ENCODE measurements at regions not wholly inside any gene's neighbourhood (a gene's known extent, or its start where the extent isn't known, plus 50 kb on each side); places are given as distances from the start of the nearest gene placed in this dataset.

DNA sequence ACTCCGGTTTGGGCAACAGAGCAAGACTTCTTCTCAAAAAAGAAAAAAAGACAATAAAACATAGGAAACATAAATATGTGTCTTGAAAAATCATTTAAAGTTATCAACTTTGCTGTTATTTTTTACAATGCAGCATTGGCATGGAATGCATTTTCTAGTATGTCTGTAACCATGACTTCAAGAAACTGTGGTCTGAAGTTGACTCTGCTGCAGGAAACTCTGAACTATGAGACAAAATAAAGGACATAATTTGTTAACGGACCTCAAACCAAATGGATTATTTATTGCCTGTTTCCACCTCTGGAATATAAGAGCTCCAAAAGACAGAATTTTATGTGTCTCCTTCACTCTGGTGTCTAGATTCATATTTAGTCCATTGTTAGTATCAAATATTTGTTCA lies 79.1 kb downstream of the TRIB2 start:
- DNase-seq (ENCODE audit: low read depth in 1 of 2, low spot score in 1 of 2), result no peak

DNA sequence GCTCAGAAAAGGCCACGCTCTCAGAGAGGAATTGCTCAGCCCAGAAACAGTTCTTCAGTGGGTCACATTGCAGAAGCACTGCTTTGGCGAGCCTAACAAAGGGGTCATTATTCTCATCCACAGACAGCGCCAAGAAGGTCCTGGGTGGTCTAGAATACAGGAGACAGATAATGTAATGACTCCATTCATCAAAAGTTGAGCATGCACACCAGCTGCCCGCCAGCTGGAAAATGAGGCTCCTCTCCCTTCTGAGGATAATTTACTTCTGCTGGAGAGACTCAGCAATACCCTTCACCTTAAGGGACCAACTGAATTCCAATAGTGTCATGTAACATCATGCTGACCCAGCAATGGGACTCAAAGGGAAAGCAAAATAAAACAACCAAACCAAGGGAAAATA lies 79.9 kb downstream of the TRIB2 start:
- DNase-seq (ENCODE audit: low read depth in 1 of 2, low spot score in 1 of 2), result no peak

DNA sequence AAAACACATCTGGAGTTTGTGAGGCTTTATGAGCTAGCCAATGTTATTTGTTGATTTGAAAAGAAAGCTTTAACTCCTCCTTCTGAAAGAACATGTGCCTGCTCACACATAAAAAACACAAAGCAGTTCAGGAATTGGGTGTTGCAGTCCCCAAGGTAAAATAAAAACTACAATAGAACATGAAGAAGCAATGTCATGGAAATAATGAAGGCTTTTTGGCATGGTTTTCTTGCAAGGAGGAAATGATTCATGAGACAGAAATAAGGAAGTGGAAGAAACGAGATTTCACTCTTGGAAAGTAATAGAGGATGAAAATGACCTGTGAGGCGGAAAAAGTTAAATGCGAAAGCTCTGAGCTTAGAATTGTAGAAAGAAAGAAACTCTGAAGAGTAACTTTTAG lies 81.1 kb downstream of the TRIB2 start:
- DNase-seq (ENCODE audit: low read depth in 1 of 2, low spot score in 1 of 2), result no peak

DNA sequence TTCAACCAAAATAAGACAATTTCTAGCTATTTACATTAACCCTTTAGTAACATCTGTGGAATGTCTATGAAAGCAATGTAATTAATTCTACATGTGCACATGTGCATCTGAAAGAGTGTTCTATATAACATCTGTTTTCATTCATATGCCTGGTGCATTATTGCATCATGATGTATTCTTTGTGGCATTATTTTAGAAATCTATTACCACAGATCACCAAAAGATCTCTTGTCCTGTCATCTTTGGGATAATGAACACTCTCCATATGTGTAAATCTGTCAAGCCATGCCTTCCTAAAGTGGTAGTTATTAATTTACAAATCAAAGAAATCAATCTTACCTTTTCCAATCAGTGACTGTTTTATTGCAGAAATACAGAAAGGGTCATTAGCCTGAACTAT lies 86.9 kb downstream of the TRIB2 start:
- no peak for DNase-seq (ENCODE audit: low read depth in 1 of 2, low spot score in 1 of 2)

DNA sequence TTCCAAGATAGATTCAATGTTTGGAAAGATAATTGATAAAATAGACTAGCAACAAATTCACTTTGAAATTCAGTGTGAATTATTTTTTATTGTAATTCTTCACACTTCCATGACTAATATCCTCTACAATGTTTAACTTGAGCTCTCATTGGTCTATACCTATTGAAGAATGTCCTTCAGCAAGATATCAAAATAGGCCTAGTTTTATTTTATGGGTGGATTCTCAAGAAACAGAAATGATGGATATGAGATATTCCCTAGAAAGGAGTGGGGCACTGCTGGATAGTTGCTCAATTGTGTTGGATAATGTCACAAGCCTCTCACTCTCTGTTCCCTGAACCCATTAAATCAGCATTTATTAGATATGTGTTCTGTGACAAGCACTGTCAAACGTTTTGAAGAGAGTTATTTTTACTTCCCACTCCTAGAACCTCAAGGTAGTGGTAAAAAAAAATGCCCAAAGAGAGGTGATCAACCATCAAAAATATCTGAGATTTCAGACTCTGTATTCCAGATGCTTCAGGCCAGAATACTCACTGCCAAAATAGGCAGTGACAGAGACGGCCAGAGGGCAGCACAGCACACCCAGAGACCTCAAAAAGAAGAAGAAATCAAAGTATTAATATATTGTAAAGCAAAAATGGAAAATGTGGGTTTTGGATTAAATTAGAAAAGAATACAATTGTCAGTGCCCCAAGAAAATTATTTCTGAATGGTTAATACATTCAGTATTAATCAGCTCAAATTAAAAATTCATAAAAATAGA lies 87.5 kb downstream of the TRIB2 start:
- no peak for DNase-seq (ENCODE audit: low read depth in 1 of 2, low spot score in 1 of 2)

DNA sequence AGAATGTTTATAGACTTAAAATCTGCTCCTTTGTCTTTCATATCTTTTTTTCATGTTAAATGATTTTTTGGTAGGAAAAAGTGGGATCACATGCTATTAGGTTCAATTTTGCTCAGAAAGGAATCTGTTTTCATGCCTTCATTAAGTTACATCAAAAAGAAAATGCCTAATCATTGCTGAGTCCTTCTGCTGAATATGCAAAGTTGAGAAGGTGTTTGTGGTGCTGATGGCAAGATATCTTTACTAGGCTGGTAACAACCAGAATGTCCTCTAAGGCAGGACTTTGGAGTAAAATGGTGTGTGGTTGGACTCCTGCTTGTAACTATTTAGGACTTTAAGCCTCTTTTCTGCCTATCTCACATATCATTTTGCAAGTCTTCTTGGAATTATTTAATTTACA lies 88.3 kb downstream of the TRIB2 start:
- no peak for DNase-seq (ENCODE audit: low read depth in 1 of 2, low spot score in 1 of 2)

DNA sequence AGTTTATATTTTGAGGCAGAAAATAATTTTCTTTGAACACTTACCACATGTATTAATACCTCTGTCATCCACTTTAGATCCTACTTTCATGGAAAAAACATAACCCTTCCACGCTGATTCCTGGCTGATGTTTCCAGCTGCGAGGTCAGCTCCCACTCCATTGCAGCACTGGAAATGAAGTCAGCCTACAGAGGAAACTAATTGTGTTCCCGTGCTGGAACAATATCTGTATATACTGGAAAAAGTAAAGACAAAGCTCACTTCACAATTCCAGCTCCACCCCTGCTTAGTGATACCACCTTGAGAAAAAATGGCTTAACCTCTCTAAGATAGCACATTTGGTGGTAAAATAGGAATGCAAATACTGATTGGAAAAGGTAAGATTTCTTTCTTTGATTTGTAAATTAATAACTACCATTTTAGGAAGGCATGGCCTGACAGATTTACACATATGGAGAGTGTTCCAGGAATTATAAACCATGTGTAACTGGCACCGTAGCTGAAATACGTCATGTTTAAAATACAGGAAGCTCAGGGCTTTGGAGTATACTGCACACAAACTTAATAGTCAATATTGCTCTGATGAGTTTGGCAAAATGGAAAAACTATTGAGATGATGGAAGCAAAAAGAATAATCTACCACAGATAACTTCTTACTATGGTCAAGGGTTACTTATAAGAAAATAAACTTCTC lies 90.0 kb downstream of the TRIB2 start:
- DNase-seq (ENCODE audit: low read depth in 1 of 2, low spot score in 1 of 2), result no peak

DNA sequence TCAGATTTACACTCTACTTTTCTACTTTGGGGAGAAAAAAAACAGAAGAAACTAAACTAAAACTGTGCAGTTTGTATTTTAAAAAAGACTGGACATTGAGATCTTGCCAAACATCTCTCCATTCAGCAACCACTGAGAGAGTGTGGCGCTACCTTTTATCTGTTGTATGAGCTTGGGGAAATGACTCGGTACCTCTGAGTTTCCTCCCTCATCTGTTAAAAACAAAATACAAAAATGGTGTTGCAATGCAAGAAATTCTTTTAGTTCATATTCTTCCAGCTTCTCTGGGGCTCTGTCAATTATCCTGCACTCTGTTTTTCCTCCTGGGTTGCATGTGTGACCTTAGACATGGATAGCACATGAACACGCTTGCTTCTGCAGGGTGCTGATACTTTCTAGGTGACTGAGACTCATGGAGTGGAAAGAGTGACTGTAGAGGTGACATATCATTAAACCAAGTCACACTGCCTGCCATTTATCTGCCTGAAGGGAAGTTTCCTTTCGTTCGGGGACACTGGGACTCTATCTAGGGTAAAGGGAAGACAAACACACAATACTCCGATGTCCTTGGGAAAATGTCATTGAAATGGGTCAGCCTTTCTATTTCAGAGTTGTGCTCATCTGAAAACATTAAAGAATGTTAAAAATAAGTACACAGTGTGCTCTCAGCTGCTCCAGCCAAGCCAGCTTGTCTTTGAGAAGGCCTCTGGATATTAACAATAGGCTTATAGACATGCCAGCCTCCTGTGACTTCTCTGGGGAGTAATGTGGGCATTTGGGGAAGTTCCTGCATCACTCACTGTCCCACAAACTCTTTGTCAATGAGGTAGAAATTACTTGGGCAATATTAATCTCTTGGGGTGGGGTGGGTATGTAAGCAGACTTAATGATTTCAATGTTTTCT lies 91.4 kb downstream of the TRIB2 start:
- DNase-seq (ENCODE audit: low read depth in 1 of 2, low spot score in 1 of 2), result no peak

DNA sequence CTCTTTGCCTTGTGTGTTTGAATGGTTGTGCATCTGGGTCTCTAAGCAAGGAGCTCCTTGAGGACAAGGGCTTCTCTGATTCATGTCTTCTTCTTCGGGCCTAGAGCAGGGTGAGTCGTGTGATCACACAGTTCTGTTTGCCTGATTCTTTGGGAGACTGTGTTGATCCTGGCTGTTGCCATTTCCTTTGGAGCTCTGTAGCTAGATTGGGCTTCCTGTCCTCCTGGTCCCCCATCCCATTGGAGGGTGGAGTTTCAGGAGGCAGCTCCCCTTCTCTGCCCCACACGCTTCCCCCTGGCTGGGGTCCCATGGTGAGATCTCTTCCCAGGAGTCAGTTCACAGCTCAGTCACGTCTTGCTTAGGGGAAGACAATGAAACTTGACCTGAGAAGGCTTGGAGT lies 92.8 kb downstream of the TRIB2 start:
- no peak for DNase-seq (ENCODE audit: low read depth in 1 of 2, low spot score in 1 of 2)

DNA sequence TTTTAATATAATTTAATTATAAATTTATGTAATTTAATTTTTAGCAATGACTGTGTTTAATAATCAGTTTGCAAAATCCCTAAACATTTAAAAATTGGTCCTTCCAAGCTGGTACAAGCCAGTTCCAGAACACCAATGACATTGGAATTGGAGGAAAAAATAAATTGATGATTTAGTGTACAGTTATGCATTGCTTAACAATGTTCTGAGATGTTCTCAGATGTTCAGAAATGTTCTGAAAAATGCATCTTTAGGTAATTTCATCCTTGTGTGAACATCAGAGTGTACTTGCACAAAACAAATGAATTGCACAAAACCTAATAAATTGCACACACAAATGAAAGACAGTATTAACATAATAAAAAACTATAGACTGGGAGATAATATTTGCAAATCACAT lies 95.2 kb downstream of the TRIB2 start:
- no peak for DNase-seq (ENCODE audit: low read depth in 1 of 2, low spot score in 1 of 2)

DNA sequence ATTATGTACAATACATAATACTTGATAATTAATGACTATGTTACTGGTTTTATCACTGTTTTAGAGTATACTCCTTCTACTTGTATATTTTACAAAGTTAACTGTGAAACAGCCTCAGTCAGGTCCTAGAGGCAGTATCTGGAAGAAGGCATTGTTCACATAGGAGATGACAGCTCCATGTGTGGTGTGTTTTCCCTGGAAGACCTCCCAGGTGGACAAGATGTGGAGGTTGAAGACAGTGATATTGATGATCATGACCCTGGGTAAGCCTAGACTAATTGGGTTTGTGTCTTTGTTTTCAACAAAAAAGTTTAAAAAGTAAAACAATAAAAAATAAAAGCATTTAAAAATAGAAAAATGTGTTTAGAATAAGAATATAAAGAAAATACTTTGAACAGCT lies 96.4 kb downstream of the TRIB2 start:
- DNase-seq (ENCODE audit: low read depth in 1 of 2, low spot score in 1 of 2), result no peak

DNA sequence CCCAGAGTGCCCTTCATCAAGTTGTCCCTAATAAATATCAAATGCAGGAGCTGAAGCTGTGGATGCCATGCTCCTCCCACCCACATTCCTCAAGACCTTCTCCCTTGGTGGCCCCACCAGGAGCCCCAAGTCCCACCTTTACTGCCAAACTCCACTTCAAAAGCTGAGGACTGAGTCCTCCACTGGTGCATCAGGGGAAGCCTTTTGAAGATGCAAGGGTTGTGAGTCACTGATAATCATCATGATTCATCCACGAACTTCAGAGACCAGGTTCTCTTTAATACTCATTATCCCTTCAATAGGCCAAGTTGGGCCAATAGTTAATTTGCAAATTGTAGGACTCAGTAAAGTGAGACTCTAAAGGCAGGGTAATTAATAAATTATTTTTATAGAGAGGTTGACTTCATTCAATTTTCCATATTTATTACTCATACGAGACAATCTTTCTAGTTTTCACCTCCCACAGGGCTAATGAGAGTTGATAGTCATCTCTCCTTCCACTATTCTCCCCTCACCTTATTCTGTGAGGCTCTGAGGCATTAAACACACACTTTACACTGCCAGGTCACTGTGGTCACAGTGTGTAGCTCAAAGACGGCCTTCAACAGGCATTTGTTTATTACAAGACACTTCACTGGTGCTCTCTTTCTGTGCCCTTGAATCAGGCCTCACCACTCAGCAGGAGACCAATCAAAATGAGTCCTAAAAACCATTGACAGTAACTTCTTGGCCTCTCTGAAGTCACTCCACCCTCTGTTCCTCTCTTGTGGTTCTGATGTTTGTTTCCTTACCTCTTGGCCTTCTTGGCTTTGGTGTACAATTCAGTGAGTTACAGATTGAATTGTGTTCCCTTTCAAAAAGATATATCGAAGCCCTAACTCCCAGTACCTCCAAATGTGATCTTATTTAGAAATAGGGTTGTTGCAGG lies 99.9 kb downstream of the TRIB2 start:
- DNase-seq (ENCODE audit: low read depth in 1 of 2, low spot score in 1 of 2), result peak in 1 of 2 donors; percentile 10

DNA sequence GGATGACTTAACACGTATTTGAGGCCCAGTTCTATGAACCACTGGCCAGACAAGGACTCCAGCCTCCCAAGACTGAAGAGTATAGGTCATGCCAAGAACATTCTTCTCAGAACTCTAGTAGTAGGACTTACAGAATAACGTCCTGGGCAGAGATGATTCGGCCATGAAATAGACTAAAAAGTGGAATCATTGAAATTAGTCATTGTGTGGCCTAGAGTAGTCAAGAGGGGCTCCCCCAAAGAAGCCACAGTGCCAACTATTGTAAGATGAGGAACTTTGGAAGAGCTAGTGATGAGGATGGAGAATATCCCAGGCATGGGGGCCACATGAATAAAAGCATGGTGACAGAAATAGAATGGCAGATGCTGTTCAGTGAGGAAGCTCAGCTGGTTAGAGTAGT lies 101.1 kb downstream of the TRIB2 start:
- DNase-seq (ENCODE audit: low read depth in 1 of 2, low spot score in 1 of 2), result no peak

DNA sequence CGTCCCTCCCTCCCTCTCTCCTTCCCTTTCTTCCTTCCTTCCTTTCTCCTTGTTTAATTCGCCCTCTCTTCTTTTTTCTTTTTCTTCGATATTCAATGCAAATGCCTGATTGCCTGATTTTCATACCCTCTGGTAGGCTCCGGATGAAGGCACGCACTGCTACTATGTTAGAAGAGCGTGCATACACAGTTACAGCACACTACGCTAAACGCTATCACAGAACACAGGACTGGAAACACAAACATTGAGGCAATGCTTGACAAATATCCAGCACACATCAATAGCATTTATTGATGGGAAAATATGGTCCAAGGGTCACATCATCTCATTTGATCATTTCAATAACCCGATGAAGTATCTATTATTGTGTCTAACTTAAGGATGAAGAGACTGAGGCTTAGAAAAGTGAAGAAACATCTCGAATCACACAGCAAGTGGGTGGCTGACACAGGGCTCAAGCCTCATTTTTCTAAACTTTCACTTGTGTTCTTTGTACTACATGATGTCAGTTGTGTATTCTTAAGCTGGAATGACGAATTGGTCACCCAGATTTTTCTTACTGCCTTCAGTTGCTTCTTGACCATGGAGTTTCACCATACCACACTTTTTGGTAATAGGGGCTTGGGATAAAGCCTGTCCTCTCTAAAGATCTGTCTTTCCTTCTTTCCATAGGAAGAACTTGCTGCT lies 101.8 kb downstream of the TRIB2 start:
- no peak for DNase-seq (ENCODE audit: low read depth in 1 of 2, low spot score in 1 of 2)

DNA sequence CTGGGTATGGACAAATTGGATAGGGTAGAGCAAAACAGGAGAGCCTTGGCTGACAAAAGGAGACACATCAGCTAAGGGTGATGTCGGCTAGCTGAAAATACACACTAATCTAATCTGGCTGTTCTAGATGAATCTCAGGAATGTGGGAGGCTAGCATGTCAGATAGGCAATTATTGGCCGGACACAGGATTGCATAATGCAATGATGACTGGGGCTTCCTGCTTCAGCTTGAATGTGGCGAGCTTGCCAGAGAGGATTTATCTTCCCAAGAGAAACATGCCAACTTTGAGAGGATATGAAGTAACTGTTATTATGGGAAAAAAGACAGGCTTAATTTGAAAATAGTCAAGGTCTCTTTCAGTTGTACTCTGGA lies 102.4 kb downstream of the TRIB2 start:
- DNase-seq (ENCODE audit: low read depth in 1 of 2, low spot score in 1 of 2), result no peak

DNA sequence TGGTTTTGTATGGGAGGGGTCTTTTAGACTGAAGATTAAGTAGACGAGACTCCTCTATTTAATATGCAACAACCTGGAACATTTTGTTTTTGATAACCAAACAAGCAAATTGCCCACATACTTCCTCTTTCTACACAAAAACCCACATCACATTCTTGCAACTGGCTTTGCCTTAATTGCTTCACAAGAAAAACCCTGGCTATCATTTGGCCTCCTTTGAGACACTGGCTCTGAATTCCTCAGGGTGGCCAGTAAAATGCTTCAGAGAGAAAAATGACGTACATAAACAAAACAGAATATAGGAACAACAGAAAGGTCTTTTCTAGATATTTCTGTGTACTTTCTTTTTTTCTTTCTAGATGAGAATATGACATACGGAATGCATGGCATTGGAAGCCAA lies 103.0 kb downstream of the TRIB2 start:
- DNase-seq (ENCODE audit: low read depth in 1 of 2, low spot score in 1 of 2), result no peak

DNA sequence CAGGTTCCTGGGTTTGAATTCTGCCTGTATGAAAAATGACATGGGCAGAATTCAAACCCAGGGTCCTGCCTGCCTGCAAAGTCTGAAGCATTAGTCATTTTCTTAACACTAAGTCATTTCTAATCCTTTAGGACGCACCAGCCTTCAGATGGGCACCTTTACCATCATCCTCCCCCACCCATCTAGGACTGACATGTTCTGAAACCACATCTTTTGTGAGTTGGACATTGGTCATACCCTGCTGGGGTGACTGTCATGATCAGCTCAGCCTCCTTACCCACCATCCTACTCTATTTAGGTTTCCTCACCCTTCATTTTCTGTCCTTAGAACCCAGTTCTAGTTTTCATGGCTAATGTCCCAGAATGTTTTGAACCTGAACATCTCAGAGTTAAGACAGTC lies 104.9 kb downstream of the TRIB2 start:
- DNase-seq (ENCODE audit: low read depth in 1 of 2, low spot score in 1 of 2), result no peak

DNA sequence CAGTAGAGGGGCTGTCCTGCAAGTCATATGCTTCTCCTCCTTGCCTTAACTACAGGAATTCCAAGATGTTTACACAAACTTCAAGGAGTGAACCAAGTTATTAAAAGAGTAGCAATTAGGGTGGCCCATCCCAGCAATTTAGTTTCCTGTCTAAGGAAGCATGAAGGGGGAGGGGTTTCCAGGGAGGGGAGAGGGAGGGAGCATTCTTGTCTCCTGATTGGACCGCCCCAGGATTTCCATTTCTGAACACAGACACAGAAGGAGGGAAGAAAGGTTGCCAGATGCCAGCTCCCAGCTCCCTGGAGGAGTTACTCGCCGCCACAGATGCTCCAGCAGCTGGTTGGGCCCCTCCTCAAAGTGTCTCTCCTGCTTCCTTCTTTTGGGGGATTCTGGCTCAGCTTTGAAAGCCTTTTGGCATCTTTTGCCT lies 107.6 kb downstream of the TRIB2 start:
- no peak for DNase-seq (ENCODE audit: low read depth in 1 of 2, low spot score in 1 of 2)

DNA sequence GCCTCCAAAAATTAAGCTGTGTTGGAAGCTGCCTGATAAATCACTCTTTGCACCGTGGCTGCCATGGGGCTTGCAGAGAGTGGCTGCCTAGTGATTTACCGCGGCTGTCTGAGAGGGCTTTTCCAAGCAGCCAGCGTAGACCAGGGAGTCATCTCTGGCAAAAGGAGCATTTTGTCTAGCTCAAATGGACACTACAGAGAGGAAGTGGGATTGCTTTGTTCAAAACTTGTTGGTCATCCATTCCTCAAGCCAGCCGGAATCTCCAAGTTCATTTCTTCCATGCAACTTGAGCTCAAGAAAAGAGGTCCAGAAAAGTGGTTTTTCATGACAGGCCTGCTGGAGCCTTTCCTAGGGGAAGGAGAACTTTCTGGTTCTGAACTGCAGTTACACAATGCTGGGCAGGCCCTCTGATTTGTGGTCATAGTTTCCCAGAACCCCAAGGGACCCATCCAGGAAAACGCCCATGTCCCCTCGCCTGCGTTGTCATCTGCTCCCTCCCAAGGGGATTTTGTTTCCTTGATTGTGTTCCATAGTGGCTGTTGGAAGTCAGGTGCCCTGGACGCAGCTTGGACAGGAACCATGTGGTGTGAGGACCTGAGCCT lies 108.1 kb downstream of the TRIB2 start:
- no peak for DNase-seq (ENCODE audit: low read depth in 1 of 2, low spot score in 1 of 2)

DNA sequence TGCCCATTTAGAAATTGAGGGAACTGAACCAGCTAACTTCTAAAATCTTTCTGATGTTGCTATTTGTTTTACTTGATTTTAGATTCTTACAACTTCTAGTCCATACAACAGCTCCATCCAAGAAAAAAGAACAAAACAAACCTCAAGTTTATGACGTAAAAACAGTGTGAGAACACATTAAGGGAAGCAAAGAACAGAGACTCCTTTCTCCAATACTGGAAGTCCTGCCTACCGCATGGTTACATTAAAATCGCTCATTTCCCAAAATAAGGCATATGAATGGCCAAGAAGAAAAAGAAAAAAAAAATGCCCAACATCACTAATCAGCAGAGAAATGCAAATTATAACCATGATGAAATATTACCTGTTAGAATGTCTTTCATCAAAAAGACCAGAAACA lies 110.0 kb downstream of the TRIB2 start:
- DNase-seq (ENCODE audit: low read depth in 1 of 2, low spot score in 1 of 2), result no peak

Measured in activated CD4-positive, alpha-beta T cell treated with anti-CD3 and anti-CD28 coated beads, Interleukin-2, amount 50 U/mL, for 24 hours (primary cell).